H9 (cell line): ENCODE measurements at regions not wholly inside any gene's neighbourhood (a gene's known extent, or its start where the extent isn't known, plus 50 kb on each side); places are given as distances from the start of the nearest gene placed in this dataset.

Source experiments
- DNase-seq: peaks from one replicate; pipeline ENCODE4 v3.0.0-alpha.2; 2017
- H2AFZ ChIP-seq: one replicate; pipeline ENCODE4 v1.6.1; 2013; ENCODE audit warnings: mild to moderate bottlenecking, low read length, control low read depth, moderate library complexity
- H2AK5ac ChIP-seq: 2 replicates; pipeline ENCODE4 v1.6.1; 2013; ENCODE audit warnings: low read length, control low read depth, mixed read lengths; ENCODE audit not compliant: insufficient read length
- H2BK120ac ChIP-seq: one replicate; pipeline ENCODE4 v1.6.1; 2013; ENCODE audit warnings: low read depth, mild to moderate bottlenecking, low read length, control low read depth, inconsistent platforms; ENCODE audit not compliant: poor library complexity, severe bottlenecking
- H2BK12ac ChIP-seq: 2 replicates; pipeline ENCODE4 v1.6.1; 2013; ENCODE audit warnings: low read length, control low read depth, mixed read lengths, low read depth; ENCODE audit not compliant: insufficient read length
- H2BK15ac ChIP-seq: 2 replicates; pipeline ENCODE4 v1.6.1; 2013; ENCODE audit warnings: low read depth, low read length, control low read depth
- H2BK20ac ChIP-seq: one replicate; pipeline ENCODE4 v1.6.1; 2013; ENCODE audit warnings: low read depth, mild to moderate bottlenecking, low read length, control low read depth, inconsistent platforms; ENCODE audit not compliant: poor library complexity, severe bottlenecking
- H2BK5ac ChIP-seq: 2 replicates; pipeline ENCODE4 v1.6.1; 2013; ENCODE audit warnings: low read length, control low read depth, mixed read lengths; ENCODE audit not compliant: insufficient read length
- H3K14ac ChIP-seq: 2 replicates; pipeline ENCODE4 v1.6.1; 2013; ENCODE audit warnings: low read length, control low read depth; ENCODE audit not compliant: insufficient read depth
- H3K18ac ChIP-seq: 2 replicates; pipeline ENCODE4 v1.6.1; 2013; ENCODE audit warnings: low read depth, mild to moderate bottlenecking, mixed read lengths, low read length, control low read depth; ENCODE audit not compliant: insufficient read length
- H3K23ac ChIP-seq: 2 replicates; pipeline ENCODE4 v1.6.1; 2013; ENCODE audit warnings: low read length, control low read depth, mixed read lengths, low read depth; ENCODE audit not compliant: insufficient read length
- H3K23me2 ChIP-seq: 2 replicates; pipeline ENCODE4 v1.6.1; 2013; ENCODE audit warnings: low read depth, mild to moderate bottlenecking, mixed read lengths, low read length, control low read depth; ENCODE audit not compliant: insufficient read length, poor library complexity, severe bottlenecking
- H3K27ac ChIP-seq: 2 replicates; pipeline ENCODE4 v1.5.1; 2013; ENCODE audit warnings: low read length, control low read depth, mixed read lengths, low read depth; ENCODE audit not compliant: insufficient read length
- H3K27me3 ChIP-seq: 2 replicates; pipeline ENCODE4 v1.6.1; 2013; ENCODE audit warnings: low read length, control low read depth, inconsistent platforms; ENCODE audit not compliant: insufficient read depth
- H3K4ac ChIP-seq: 2 replicates; pipeline ENCODE4 v1.6.1; 2013; ENCODE audit warnings: low read depth, mild to moderate bottlenecking, control low read depth, inconsistent platforms, low read length, moderate library complexity
- H3K4me1 ChIP-seq: 2 replicates; pipeline ENCODE4 v1.6.1; 2013; ENCODE audit warnings: low read length, control low read depth, inconsistent platforms; ENCODE audit not compliant: insufficient read depth
- H3K4me2 ChIP-seq: 2 replicates; pipeline ENCODE4 v1.6.1; 2013; ENCODE audit warnings: low read length, control low read depth, mixed read lengths; ENCODE audit not compliant: insufficient read length, insufficient read depth
- H3K56ac ChIP-seq: 2 replicates; pipeline ENCODE4 v1.6.1; 2013; ENCODE audit warnings: low read depth, mild to moderate bottlenecking, mixed read lengths, low read length, control low read depth; ENCODE audit not compliant: insufficient read length
- H3K79me1 ChIP-seq: 2 replicates; pipeline ENCODE4 v1.6.1; 2013; ENCODE audit warnings: low read depth, mild to moderate bottlenecking, moderate library complexity, low read length, control low read depth, inconsistent platforms; ENCODE audit not compliant: insufficient read depth, poor library complexity, severe bottlenecking
- H3K79me2 ChIP-seq: 2 replicates; pipeline ENCODE4 v1.6.1; 2013; ENCODE audit warnings: low read length, control low read depth, inconsistent platforms; ENCODE audit not compliant: insufficient read depth
- H3K9ac ChIP-seq: 2 replicates; pipeline ENCODE4 v1.6.1; 2013; ENCODE audit warnings: low read length, control low read depth, mixed read lengths; ENCODE audit not compliant: insufficient read length; ENCODE audit errors: extremely low read depth
- H3K9me3 ChIP-seq: one replicate; pipeline ENCODE4 v1.6.1; 2013; ENCODE audit warnings: low read depth, low read length, inconsistent platforms; ENCODE audit not compliant: control insufficient read depth
- H3T11ph ChIP-seq: one replicate; pipeline ENCODE4 v1.6.1; 2013; ENCODE audit warnings: mild to moderate bottlenecking, low read length, control low read depth, inconsistent platforms
- H4K20me1 ChIP-seq: one replicate; pipeline ENCODE4 v1.6.1; 2013; ENCODE audit not compliant: control insufficient read depth, insufficient read length, insufficient read depth
- H4K5ac ChIP-seq: 2 replicates; pipeline ENCODE4 v1.6.1; 2013; ENCODE audit warnings: low read depth, mild to moderate bottlenecking, mixed read lengths, low read length, control low read depth; ENCODE audit not compliant: insufficient read length
- H4K8ac ChIP-seq: replicated peaks from 2 replicates; pipeline ENCODE4 v1.6.1; 2013; ENCODE audit warnings: low read length, control low read depth, mixed read lengths, low read depth; ENCODE audit not compliant: insufficient read length
- H4K91ac ChIP-seq: 2 replicates; pipeline ENCODE4 v1.6.1; 2013; ENCODE audit warnings: low read depth, mild to moderate bottlenecking, moderate library complexity, mixed read lengths, low read length, control low read depth; ENCODE audit not compliant: insufficient read length
- H3K27ac Mint-ChIP-seq, 3 experiments: 2 replicates in 2 of 3; 3 replicates in 1 of 3; pipeline ENCODE4 v1.8.0; 2020 to 2021; ENCODE audit warnings: mixed read lengths in 3 of 3, mild to moderate bottlenecking in 1 of 3, moderate library complexity in 1 of 3
- H3K27me3 Mint-ChIP-seq: 2 replicates; pipeline ENCODE4 v1.8.0; 2021; ENCODE audit warnings: low read depth, mild to moderate bottlenecking, moderate library complexity, mixed read lengths
- H3K36me3 Mint-ChIP-seq, 3 experiments: 2 replicates in 2 of 3; 3 replicates in 1 of 3; pipeline ENCODE4 v1.8.0; 2020 to 2021; ENCODE audit warnings: low read depth in 3 of 3, mixed read lengths in 3 of 3; ENCODE audit not compliant: insufficient read depth in 1 of 3
- H3K4me1 Mint-ChIP-seq, 2 experiments: 2 replicates each; pipeline ENCODE4 v1.8.0; 2020; ENCODE audit warnings: mixed read lengths in 2 of 2
- H3K4me3 Mint-ChIP-seq, 2 experiments: 2 replicates in 1 of 2; 3 replicates in 1 of 2; pipeline ENCODE4 v1.8.0; 2020 to 2021; ENCODE audit warnings: mild to moderate bottlenecking in 2 of 2, mixed read lengths in 2 of 2, moderate library complexity in 1 of 2
- H3K9me3 Mint-ChIP-seq, 2 experiments: 2 replicates in 1 of 2; 3 replicates in 1 of 2; pipeline ENCODE4 v1.8.0; 2020; ENCODE audit warnings: mild to moderate bottlenecking in 2 of 2, mixed read lengths in 2 of 2, moderate library complexity in 1 of 2
- CTCF ChIP-seq: fragments of 200-600 bp; sonication (generic); conservative IDR thresholded peaks from 3 replicates; pipeline ENCODE4 v1.8.0; 2021; ENCODE audit warnings: antibody characterized with exemption, mild to moderate bottlenecking
- WGBS: extraction: QIAGEN DNeasy Blood & Tissue Kit; methylation state at CpG from one replicate; pipeline ENCODE4 v1.1.7; 2013; ENCODE audit warnings: missing lambda C conversion rate, low lambda C conversion rate, mixed read lengths; ENCODE audit not compliant: insufficient read length; ENCODE audit errors: extremely low coverage; 5-methylcytosine and 5-hydroxymethylcytosine counted together

- H2AFZ ChIP-seq: no peak overlapping the region
- H3K27ac ChIP-seq: no peak overlapping the region
- no peaks in the 10 kb centered on the region for H3K4me1 ChIP-seq
- H3K79me1 ChIP-seq: no peaks in the 10 kb centered on the region
- no peaks in the 10 kb centered on the region for H3K79me2 ChIP-seq
- no peak overlapping the region for H3K4me2 ChIP-seq
- no peak overlapping the region for H3K4me3 Mint-ChIP-seq
- H3K4me1 Mint-ChIP-seq: peaks cover 12 to 16% of the 10 kb centered on the region in 2 experiments
- no peak overlapping the region for H3K9ac ChIP-seq
- DNase-seq: no peak
- no peak overlapping the region for H2BK20ac ChIP-seq
- H3K4ac ChIP-seq: no peak overlapping the region
- H4K5ac ChIP-seq: no peak overlapping the region
- H3K23me2 ChIP-seq: no peaks in the 10 kb centered on the region
- no peak overlapping the region for H4K91ac ChIP-seq
- H2BK12ac ChIP-seq: no peak overlapping the region
- H3K27me3 ChIP-seq: no peaks in the 10 kb centered on the region
- peaks cover 0 to 6% of the 10 kb centered on the region in 2 experiments; a peak in 3 of 5 replicates for H3K9me3 Mint-ChIP-seq
- no peak overlapping the region for H4K8ac ChIP-seq
- H3K36me3 Mint-ChIP-seq: peaks cover 0 to 11% (median 5%) of the 10 kb centered on the region in 3 experiments; a peak in 4 of 7 replicates
- H3K14ac ChIP-seq: no peak overlapping the region
- no peak overlapping the region for H3K56ac ChIP-seq
- no peak overlapping the region for H2BK15ac ChIP-seq
- H2BK5ac ChIP-seq: no peak overlapping the region
- TF ChIP-seq CTCF: no peak
- no peaks in the 10 kb centered on the region for H3K27me3 Mint-ChIP-seq
- H4K20me1 ChIP-seq: no peaks in the 10 kb centered on the region
- WGBS: no CpG with 5 or more reads among the region's 1 CpG
- no peak overlapping the region for H2AK5ac ChIP-seq
- H2BK120ac ChIP-seq: no peak overlapping the region
- H3K27ac Mint-ChIP-seq: no peak overlapping the region
- H3K23ac ChIP-seq: no peak overlapping the region
- H3K18ac ChIP-seq: no peak overlapping the region
- no peaks in the 10 kb centered on the region for H3K9me3 ChIP-seq
- no peak overlapping the region for H3T11ph ChIP-seq
These were observed 168.2 kb upstream of the FBN2 start for GRCh38 chr5:128706269-128706668.
